ENCODE measurements at regions not wholly inside any gene's neighbourhood (a gene's known extent, or its start where the extent isn't known, plus 50 kb on each side); places are given as distances from the start of the nearest gene placed in this dataset.
"Not testable (repeated sequence)": the region's sequence is repeated elsewhere in the genome, so short reads cannot be mapped to it uniquely, and the experiment has no call there.

DNA sequence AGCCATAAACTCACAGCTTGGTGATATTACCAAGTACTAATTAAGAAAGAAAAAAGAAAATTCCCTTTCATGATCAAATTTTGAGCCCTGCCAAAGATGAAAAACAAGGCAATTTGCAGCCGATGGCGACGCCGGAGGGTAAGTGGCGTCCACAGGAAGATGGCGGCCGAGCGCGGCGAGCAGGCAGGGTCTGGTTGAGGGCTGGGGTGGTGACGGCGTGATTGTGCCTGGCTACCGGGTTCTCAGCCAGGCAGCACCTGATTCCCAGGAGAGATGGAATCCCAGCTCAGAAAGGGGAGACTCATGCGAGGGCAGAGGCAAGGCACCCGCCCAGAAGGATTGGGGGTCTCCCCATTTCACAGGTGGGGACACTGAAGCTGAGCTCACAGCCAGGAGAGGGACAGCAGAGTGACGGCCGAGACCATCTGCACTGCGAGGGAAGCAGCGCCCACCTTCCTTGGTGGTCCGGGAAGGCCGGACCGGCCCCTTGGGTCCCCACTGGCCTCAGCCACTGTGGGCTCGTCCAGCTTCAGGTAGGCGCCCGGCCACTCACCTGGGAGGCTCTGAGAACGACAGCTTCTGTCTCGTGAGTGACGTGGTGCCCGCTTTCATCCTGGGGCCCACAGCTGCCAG, 145.8 kb downstream of the IGLL1 start:
- not testable (repeated sequence) for H4K91ac ChIP-seq (ENCODE audit: insufficient read length, low read depth, low read length); H2BK20ac ChIP-seq (ENCODE audit: low read depth, low read length, poor library complexity, severe bottlenecking); H3K79me1 ChIP-seq (ENCODE audit: insufficient read depth, low read depth, low read length, poor library complexity, severe bottlenecking); H3K27ac Mint-ChIP-seq; H3K4me1 ChIP-seq (ENCODE audit: insufficient read depth, low read length); H4K5ac ChIP-seq (ENCODE audit: insufficient read length, low read depth, low read length); H3K56ac ChIP-seq (ENCODE audit: insufficient read length, low read depth, low read length); H4K8ac ChIP-seq (replicated peaks; ENCODE audit: insufficient read length, low read depth, low read length); H3K4ac ChIP-seq (ENCODE audit: low read depth, low read length); H2BK12ac ChIP-seq (ENCODE audit: insufficient read length, low read depth, low read length); H3K9ac ChIP-seq (ENCODE audit: extremely low read depth, insufficient read length, low read length); H2BK120ac ChIP-seq (ENCODE audit: low read depth, low read length, poor library complexity, severe bottlenecking); H3K14ac ChIP-seq (ENCODE audit: insufficient read depth, low read length); H2BK15ac ChIP-seq (ENCODE audit: low read depth, low read length); H3K79me2 ChIP-seq (ENCODE audit: insufficient read depth, low read length); H2AK5ac ChIP-seq (ENCODE audit: insufficient read length, low read length); H3K23me2 ChIP-seq (ENCODE audit: insufficient read length, low read depth, low read length, poor library complexity, severe bottlenecking); H2AFZ ChIP-seq (ENCODE audit: low read length); H3K23ac ChIP-seq (ENCODE audit: insufficient read length, low read depth, low read length); H2BK5ac ChIP-seq (ENCODE audit: insufficient read length, low read length); H3K27ac ChIP-seq (ENCODE audit: insufficient read length, low read depth, low read length); H4K20me1 ChIP-seq (ENCODE audit: control insufficient read depth, insufficient read depth, insufficient read length); H3K18ac ChIP-seq (ENCODE audit: insufficient read length, low read depth, low read length); H3K9me3 ChIP-seq (ENCODE audit: control insufficient read depth, low read depth, low read length); H3T11ph ChIP-seq (ENCODE audit: low read length); H3K4me3 Mint-ChIP-seq; H3K4me2 ChIP-seq (ENCODE audit: insufficient read depth, insufficient read length, low read length); DNase-seq; H3K27me3 ChIP-seq (ENCODE audit: insufficient read depth, low read length)
- Mint-ChIP-seq H3K36me3 (ENCODE audit: insufficient read depth in 1 of 3, low read depth in 3 of 3) (peaks cover 4 to 10% (median 10%) of the 10 kb centered on the region in 3 experiments; a peak in 4 of 7 replicates), H3K9me3 (peaks cover 10% of the 10 kb centered on the region in 2 experiments), H3K4me1 (peaks cover 25 to 36% of the 10 kb centered on the region in 2 experiments), H3K27me3 (ENCODE audit: low read depth) (peaks cover 75% of the 10 kb centered on the region)
- WGBS (ENCODE audit: extremely low coverage, insufficient read length, low lambda C conversion rate), result no CpG with 5 or more reads among the region's 29 CpGs

Data from H9 (cell line).